Epithelial cell of esophagus (primary cell): ENCODE measurements at regions not wholly inside any gene's neighbourhood (a gene's known extent, or its start where the extent isn't known, plus 50 kb on each side); places are given as distances from the start of the nearest gene placed in this dataset.
A peak's percentile ranks its signal among the peaks of the same experiment; 100 is the strongest.

Source experiments
- DNase-seq: peaks from one replicate; pipeline ENCODE4 v3.0.0; 2010; ENCODE audit warnings: low read depth
- H3K4me3 ChIP-seq: 2 replicates; pipeline ENCODE4 v1.5.1; 2011; ENCODE audit warnings: mild to moderate bottlenecking, low read length, control low read depth
- CTCF ChIP-seq: IDR thresholded peaks from 2 replicates; pipeline ENCODE4 v1.5.1; 2011; ENCODE audit warnings: low read depth, mild to moderate bottlenecking, low read length, control low read depth, inconsistent platforms; ENCODE audit not compliant: insufficient read depth; ENCODE audit errors: missing control alignments

- TF ChIP-seq CTCF = no peak
- H3K4me3 ChIP-seq = no peak overlapping the region
- DNase-seq = no peak
Observed at GRCh38 chr7:32406386-32406785, 83.8 kb downstream of the LSM5 start.

GRCh38 chr7:32403463-32404229 lies 86.5 kb downstream of the LSM5 start:
- no peak for TF ChIP-seq CTCF
- H3K4me3 ChIP-seq = no peak overlapping the region
- DNase-seq = no peak

- no peak for DNase-seq
- H3K4me3 ChIP-seq = no peak overlapping the region
- no peak for TF ChIP-seq CTCF
Observed at GRCh38 chr7:32400676-32401075, 89.5 kb downstream of the LSM5 start.

GRCh38 chr7:32399311-32399710 lies 90.9 kb downstream of the LSM5 start:
- no peak overlapping the region for H3K4me3 ChIP-seq
- no peak for TF ChIP-seq CTCF
- peak; percentile 30 for DNase-seq

- TF ChIP-seq CTCF = no peak
- no peak for DNase-seq
- no peak overlapping the region for H3K4me3 ChIP-seq
Observed at GRCh38 chr7:32395168-32395567, 95.0 kb downstream of the LSM5 start.

GRCh38 chr7:32393861-32394260 lies 96.3 kb downstream of the LSM5 start:
- no peak for TF ChIP-seq CTCF
- no peak overlapping the region for H3K4me3 ChIP-seq
- peak; percentile 62 for DNase-seq

- H3K4me3 ChIP-seq = no peak overlapping the region
- TF ChIP-seq CTCF = no peak
- DNase-seq = no peak
Observed at GRCh38 chr7:32390210-32390609, 100.0 kb downstream of the LSM5 start.
